ENCODE measurements at regions not wholly inside any gene's neighbourhood (a gene's known extent, or its start where the extent isn't known, plus 50 kb on each side); places are given as distances from the start of the nearest gene placed in this dataset.

DNA sequence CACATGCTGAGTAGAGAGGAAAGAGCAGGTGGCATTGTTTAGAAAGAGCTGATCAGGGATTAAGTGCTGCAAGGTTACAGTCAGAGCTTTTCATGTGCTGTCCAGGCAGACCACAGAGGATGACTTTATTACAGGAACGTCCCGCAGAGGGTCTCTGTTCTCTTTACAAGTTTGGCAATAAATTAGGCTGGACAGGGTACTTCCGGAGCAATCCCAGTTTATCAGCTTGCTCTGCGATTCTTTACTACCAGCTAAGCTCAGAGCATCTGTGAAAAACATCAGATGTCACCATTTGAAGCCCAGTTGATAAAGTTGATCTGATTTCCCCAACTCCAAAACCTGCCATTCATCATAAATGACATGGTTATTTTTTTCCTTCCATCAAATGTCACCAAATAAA lies 633.1 kb downstream of the NLGN4X start:
- H3K9me1 ChIP-seq (replicated peaks; ENCODE audit: control insufficient read depth, extremely low read depth, insufficient read depth, low read length) = no peaks in the 10 kb centered on the region
- TF ChIP-seq JUN (IDR thresholded peaks at IDR 0.05; ENCODE audit: borderline replicate concordance, insufficient read depth, insufficient read length, low read depth) (no peak), POLR2A (IDR thresholded peaks at IDR 0.05; ENCODE audit: low read depth, low read length) (no peak), FOS (IDR thresholded peaks at IDR 0.05; ENCODE audit: borderline replicate concordance, insufficient read depth, low read length) (no peak), POLR2AphosphoS5 (IDR thresholded peaks at IDR 0.05; ENCODE audit: insufficient read depth, low read depth, low read length) (no peak), GATA2 (IDR thresholded peaks at IDR 0.05; ENCODE audit: insufficient read depth, insufficient read length, low read depth, low read length) (no peak), MYC (IDR thresholded peaks at IDR 0.05; ENCODE audit: low read depth, low read length) (no peak), EZH2 (IDR thresholded peaks at IDR 0.05; ENCODE audit: borderline replicate concordance, low read depth, low read length, severe bottlenecking) (no peak)
- TF ChIP-seq, protein P1, sequence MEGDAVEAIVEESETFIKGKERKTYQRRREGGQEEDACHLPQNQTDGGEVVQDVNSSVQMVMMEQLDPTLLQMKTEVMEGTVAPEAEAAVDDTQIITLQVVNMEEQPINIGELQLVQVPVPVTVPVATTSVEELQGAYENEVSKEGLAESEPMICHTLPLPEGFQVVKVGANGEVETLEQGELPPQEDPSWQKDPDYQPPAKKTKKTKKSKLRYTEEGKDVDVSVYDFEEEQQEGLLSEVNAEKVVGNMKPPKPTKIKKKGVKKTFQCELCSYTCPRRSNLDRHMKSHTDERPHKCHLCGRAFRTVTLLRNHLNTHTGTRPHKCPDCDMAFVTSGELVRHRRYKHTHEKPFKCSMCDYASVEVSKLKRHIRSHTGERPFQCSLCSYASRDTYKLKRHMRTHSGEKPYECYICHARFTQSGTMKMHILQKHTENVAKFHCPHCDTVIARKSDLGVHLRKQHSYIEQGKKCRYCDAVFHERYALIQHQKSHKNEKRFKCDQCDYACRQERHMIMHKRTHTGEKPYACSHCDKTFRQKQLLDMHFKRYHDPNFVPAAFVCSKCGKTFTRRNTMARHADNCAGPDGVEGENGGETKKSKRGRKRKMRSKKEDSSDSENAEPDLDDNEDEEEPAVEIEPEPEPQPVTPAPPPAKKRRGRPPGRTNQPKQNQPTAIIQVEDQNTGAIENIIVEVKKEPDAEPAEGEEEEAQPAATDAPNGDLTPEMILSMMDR (IDR thresholded peaks at IDR 0.05; ENCODE audit: extremely low read depth in 1 of 2, insufficient read depth in 1 of 2, low read depth in 1 of 2, low read length in 2 of 2) = no peak
- TF ChIP-seq, protein P2, sequence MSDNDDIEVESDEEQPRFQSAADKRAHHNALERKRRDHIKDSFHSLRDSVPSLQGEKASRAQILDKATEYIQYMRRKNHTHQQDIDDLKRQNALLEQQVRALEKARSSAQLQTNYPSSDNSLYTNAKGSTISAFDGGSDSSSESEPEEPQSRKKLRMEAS (IDR thresholded peaks at IDR 0.05; ENCODE audit: insufficient read depth, insufficient read length) = no peak
- FAIRE-seq (no peak), DNase-seq (ENCODE audit: low read depth, low spot score) (no peak)
- H3K79me2 ChIP-seq (ENCODE audit: control insufficient read depth, insufficient read depth, low read length) = no peaks in the 10 kb centered on the region
- POLR2A ChIA-PET = no interaction called here
- no peaks in the 10 kb centered on the region for H4K20me1 ChIP-seq (replicated peaks; ENCODE audit: control insufficient read depth, extremely low read depth, insufficient read depth, low read length)
- H3K4me2 ChIP-seq (ENCODE audit: insufficient read depth, low read length) = no peak overlapping the region
- no peaks in the 10 kb centered on the region for H3K9me3 ChIP-seq (replicated peaks; ENCODE audit: control insufficient read depth, insufficient read depth, low read length)
- H3K4me1 ChIP-seq (ENCODE audit: control insufficient read depth, extremely low read depth, insufficient read depth, low read length) = no peaks in the 10 kb centered on the region
- no peak overlapping the region for H3K9ac ChIP-seq (replicated peaks; ENCODE audit: extremely low read depth, insufficient read depth, low read length)
- H3K36me3 ChIP-seq (ENCODE audit: control insufficient read depth in 2 of 2, extremely low read depth in 1 of 2, insufficient read depth in 2 of 2, low read length in 2 of 2) = no peaks in the 10 kb centered on the region
- intact Hi-C loops (cut with micrococcal nuclease) = no loop called here
- dilution Hi-C loops (cut with MboI; ENCODE audit: extremely low pct_ligation_motif_present, low sequenced_read_pairs) = no loop called here
- H3K4me3 ChIP-seq (replicated peaks in 1 of 3; ENCODE audit: insufficient read depth in 1 of 3, low read depth in 1 of 3, low read length in 3 of 3) = no peak overlapping the region
- H2AFZ ChIP-seq (ENCODE audit: low read depth, low read length) = no peak overlapping the region
- BruUV-seq (replicated peaks) = no TSS peak
- H3K27ac ChIP-seq (ENCODE audit: insufficient read depth, low read depth, low read length) = no peak overlapping the region
- CTCF ChIA-PET = no interaction called here
- H3K27me3 ChIP-seq (ENCODE audit: control insufficient read depth in 2 of 2, insufficient read depth in 2 of 2, low read length in 2 of 2) = no peaks in the 10 kb centered on the region
